ENCODE measurements at regions not wholly inside any gene's neighbourhood (a gene's known extent, or its start where the extent isn't known, plus 50 kb on each side); places are given as distances from the start of the nearest gene placed in this dataset.

GRCh38 chr13:109605846-109606245 lies 180.5 kb downstream of the IRS2 start:
- no peak overlapping the region for H3K27ac Mint-ChIP-seq
- Histone ChIP-seq H3K4me3 (ENCODE audit: control insufficient read depth in 1 of 2, extremely low read depth in 1 of 2, low read length in 1 of 2) (no peak overlapping the region), H3K9me3 (no peaks in the 10 kb centered on the region), H3K4me1 (ENCODE audit: control insufficient read depth in 1 of 2, extremely low read depth in 1 of 2, insufficient read depth in 2 of 2, low read length in 2 of 2) (no peaks in the 10 kb centered on the region), H3K27me3 (replicated peaks in 1 of 2; ENCODE audit: control insufficient read depth in 2 of 2, extremely low read depth in 1 of 2, insufficient read depth in 2 of 2, low read length in 1 of 2) (no peaks in the 10 kb centered on the region), H3K27ac (ENCODE audit: low read length) (no peak overlapping the region), H3K36me3 (ENCODE audit: control insufficient read depth in 2 of 2, extremely low read depth in 1 of 2, insufficient read depth in 1 of 2, low read length in 1 of 2) (no peaks in the 10 kb centered on the region)
- DNase-seq (no peak), ATAC-seq (replicated peaks in 1 of 4) (no peak)
- peaks cover 0 to 2% (median 0%) of the 10 kb centered on the region in 3 donors for H3K4me1 Mint-ChIP-seq
- peaks cover 0 to 6% (median 4%) of the 10 kb centered on the region in 3 donors for H3K9me3 Mint-ChIP-seq
- CTCF ChIA-PET = no interaction called here
- peaks cover 1 to 4% of the 10 kb centered on the region in 2 donors for H3K27me3 Mint-ChIP-seq
- H3K4me3 Mint-ChIP-seq = no peak overlapping the region
- H3K36me3 Mint-ChIP-seq = no peaks in the 10 kb centered on the region
- POLR2A ChIA-PET = no interaction called here

- CTCF ChIA-PET = no interaction called here
Observed at GRCh38 chr13:109604894-109605293, 181.5 kb downstream of the IRS2 start.

GRCh38 chr13:109602356-109602755 lies 184.0 kb downstream of the IRS2 start:
- no CpG with 5 or more reads among the region's 5 CpGs for whole genome bisulfite sequencing (ENCODE audit: insufficient coverage)
- ATAC-seq (replicated peaks in 1 of 4) (no peak), DNase-seq (no peak)
- H3K27me3 ChIP-seq (replicated peaks in 1 of 2; ENCODE audit: control insufficient read depth in 2 of 2, extremely low read depth in 1 of 2, insufficient read depth in 2 of 2, low read length in 1 of 2) = no peaks in the 10 kb centered on the region
- no peak overlapping the region for H3K27ac ChIP-seq (ENCODE audit: low read length)
- H3K4me1 ChIP-seq (ENCODE audit: control insufficient read depth in 1 of 2, extremely low read depth in 1 of 2, insufficient read depth in 2 of 2, low read length in 2 of 2) = no peaks in the 10 kb centered on the region
- H3K9me3 Mint-ChIP-seq = peaks cover 0 to 6% (median 4%) of the 10 kb centered on the region in 3 donors
- H3K4me3 Mint-ChIP-seq = no peak overlapping the region
- H3K4me3 ChIP-seq (ENCODE audit: control insufficient read depth in 1 of 2, extremely low read depth in 1 of 2, low read length in 1 of 2) = no peak overlapping the region
- no peaks in the 10 kb centered on the region for H3K36me3 ChIP-seq (ENCODE audit: control insufficient read depth in 2 of 2, extremely low read depth in 1 of 2, insufficient read depth in 1 of 2, low read length in 1 of 2)
- no peak overlapping the region for H3K27ac Mint-ChIP-seq
- ChIA-PET CTCF (no interaction called here), POLR2A (no interaction called here)
- peaks cover 1 to 4% of the 10 kb centered on the region in 2 donors for H3K27me3 Mint-ChIP-seq
- no peaks in the 10 kb centered on the region for H3K36me3 Mint-ChIP-seq
- H3K9me3 ChIP-seq = no peaks in the 10 kb centered on the region
- peaks cover 0 to 2% (median 2%) of the 10 kb centered on the region in 3 donors for H3K4me1 Mint-ChIP-seq

More at GRCh38 chr13:109604894-109605293, 181.5 kb downstream of the IRS2 start:
- no peak overlapping the region for H3K4me3 Mint-ChIP-seq
- H3K36me3 ChIP-seq (ENCODE audit: control insufficient read depth in 2 of 2, extremely low read depth in 1 of 2, insufficient read depth in 1 of 2, low read length in 1 of 2) = no peaks in the 10 kb centered on the region
- H3K27ac ChIP-seq (ENCODE audit: low read length) = no peak overlapping the region
- H3K36me3 Mint-ChIP-seq = no peaks in the 10 kb centered on the region
- H3K4me3 ChIP-seq (ENCODE audit: control insufficient read depth in 1 of 2, extremely low read depth in 1 of 2, low read length in 1 of 2) = no peak overlapping the region
- no peaks in the 10 kb centered on the region for H3K27me3 ChIP-seq (replicated peaks in 1 of 2; ENCODE audit: control insufficient read depth in 2 of 2, extremely low read depth in 1 of 2, insufficient read depth in 2 of 2, low read length in 1 of 2)
- POLR2A ChIA-PET = no interaction called here
- WGBS (ENCODE audit: insufficient coverage) = no CpG with 5 or more reads among the region's 4 CpGs
- ATAC-seq (replicated peaks in 1 of 4) = no peak
- H3K4me1 Mint-ChIP-seq = peaks cover 0 to 2% (median 2%) of the 10 kb centered on the region in 3 donors
- no peak overlapping the region for H3K27ac Mint-ChIP-seq
- peaks cover 0 to 6% (median 4%) of the 10 kb centered on the region in 3 donors for H3K9me3 Mint-ChIP-seq
- no peak for DNase-seq
- no peaks in the 10 kb centered on the region for H3K9me3 ChIP-seq
- no peaks in the 10 kb centered on the region for H3K4me1 ChIP-seq (ENCODE audit: control insufficient read depth in 1 of 2, extremely low read depth in 1 of 2, insufficient read depth in 2 of 2, low read length in 2 of 2)
- H3K27me3 Mint-ChIP-seq = peaks cover 1 to 4% of the 10 kb centered on the region in 2 donors

- Mint-ChIP-seq H3K27me3 (peaks cover 1 to 8% of the 10 kb centered on the region in 2 donors), H3K4me3 (no peak overlapping the region), H3K4me1 (peaks cover 0 to 2% (median 0%) of the 10 kb centered on the region in 3 donors), H3K27ac (no peak overlapping the region), H3K36me3 (no peaks in the 10 kb centered on the region), H3K9me3 (peaks cover 0 to 3% (median 0%) of the 10 kb centered on the region in 3 donors)
- no peak overlapping the region for H3K27ac ChIP-seq (ENCODE audit: low read length)
- POLR2A ChIA-PET = no interaction called here
- CTCF ChIA-PET = no interaction called here
- ATAC-seq (replicated peaks in 1 of 4) (no peak), DNase-seq (no peak)
- H3K4me1 ChIP-seq (ENCODE audit: control insufficient read depth in 1 of 2, extremely low read depth in 1 of 2, insufficient read depth in 2 of 2, low read length in 2 of 2) = no peaks in the 10 kb centered on the region
- no peaks in the 10 kb centered on the region for H3K27me3 ChIP-seq (replicated peaks in 1 of 2; ENCODE audit: control insufficient read depth in 2 of 2, extremely low read depth in 1 of 2, insufficient read depth in 2 of 2, low read length in 1 of 2)
- no peaks in the 10 kb centered on the region for H3K9me3 ChIP-seq
- 48% methylated on average over 3 of the region's 11 CpGs for WGBS (ENCODE audit: insufficient coverage)
- H3K36me3 ChIP-seq (ENCODE audit: control insufficient read depth in 2 of 2, extremely low read depth in 1 of 2, insufficient read depth in 1 of 2, low read length in 1 of 2) = no peaks in the 10 kb centered on the region
- H3K4me3 ChIP-seq (ENCODE audit: control insufficient read depth in 1 of 2, extremely low read depth in 1 of 2, low read length in 1 of 2) = no peak overlapping the region
Observed at GRCh38 chr13:109599901-109600657, 186.3 kb downstream of the IRS2 start.

GRCh38 chr13:109595471-109595870 lies 190.9 kb downstream of the IRS2 start:
- ATAC-seq (replicated peaks in 1 of 4) (no peak), DNase-seq (no peak)
- ChIA-PET POLR2A (no interaction called here), CTCF (no interaction called here)
- H3K27me3 ChIP-seq (replicated peaks in 1 of 2; ENCODE audit: control insufficient read depth in 2 of 2, extremely low read depth in 1 of 2, insufficient read depth in 2 of 2, low read length in 1 of 2) = no peaks in the 10 kb centered on the region
- no peaks in the 10 kb centered on the region for H3K9me3 ChIP-seq
- no peaks in the 10 kb centered on the region for H3K36me3 ChIP-seq (ENCODE audit: control insufficient read depth in 2 of 2, extremely low read depth in 1 of 2, insufficient read depth in 1 of 2, low read length in 1 of 2)
- H3K27ac ChIP-seq (ENCODE audit: low read length) = no peak overlapping the region
- no peak overlapping the region for H3K27ac Mint-ChIP-seq
- H3K4me3 Mint-ChIP-seq = no peak overlapping the region
- H3K36me3 Mint-ChIP-seq = no peaks in the 10 kb centered on the region
- peaks cover 0 to 9% of the 10 kb centered on the region in 2 donors for H3K27me3 Mint-ChIP-seq
- H3K4me1 ChIP-seq (ENCODE audit: control insufficient read depth in 1 of 2, extremely low read depth in 1 of 2, insufficient read depth in 2 of 2, low read length in 2 of 2) = no peaks in the 10 kb centered on the region
- no CpG with 5 or more reads among the region's 2 CpGs for WGBS (ENCODE audit: insufficient coverage)
- peaks cover 0 to 2% (median 0%) of the 10 kb centered on the region in 3 donors for H3K4me1 Mint-ChIP-seq
- H3K9me3 Mint-ChIP-seq = no peaks in the 10 kb centered on the region
- H3K4me3 ChIP-seq (ENCODE audit: control insufficient read depth in 1 of 2, extremely low read depth in 1 of 2, low read length in 1 of 2) = no peak overlapping the region

GRCh38 chr13:109593230-109593629 lies 193.2 kb downstream of the IRS2 start:
- Histone ChIP-seq H3K9me3 (no peaks in the 10 kb centered on the region), H3K27ac (ENCODE audit: low read length) (no peak overlapping the region), H3K36me3 (ENCODE audit: control insufficient read depth in 2 of 2, extremely low read depth in 1 of 2, insufficient read depth in 1 of 2, low read length in 1 of 2) (no peaks in the 10 kb centered on the region), H3K27me3 (replicated peaks in 1 of 2; ENCODE audit: control insufficient read depth in 2 of 2, extremely low read depth in 1 of 2, insufficient read depth in 2 of 2, low read length in 1 of 2) (peaks cover 0 to 3% of the 10 kb centered on the region in 2 experiments), H3K4me3 (ENCODE audit: control insufficient read depth in 1 of 2, extremely low read depth in 1 of 2, low read length in 1 of 2) (no peak overlapping the region), H3K4me1 (ENCODE audit: control insufficient read depth in 1 of 2, extremely low read depth in 1 of 2, insufficient read depth in 2 of 2, low read length in 2 of 2) (no peaks in the 10 kb centered on the region)
- CTCF ChIA-PET = no interaction called here
- Mint-ChIP-seq H3K27me3 (peaks cover 0 to 18% of the 10 kb centered on the region in 2 donors), H3K36me3 (no peaks in the 10 kb centered on the region), H3K27ac (no peak overlapping the region), H3K4me1 (no peaks in the 10 kb centered on the region), H3K9me3 (no peaks in the 10 kb centered on the region), H3K4me3 (no peak overlapping the region)
- no CpG with 5 or more reads among the region's 3 CpGs for WGBS (ENCODE audit: insufficient coverage)
- POLR2A ChIA-PET = no interaction called here
- no peak for ATAC-seq (replicated peaks in 1 of 4)
- no peak for DNase-seq
